SK-N-SH treated with all-trans-retinoic acid at 6 μM for 48 hours (cell line): ENCODE measurements at regions not wholly inside any gene's neighbourhood (a gene's known extent, or its start where the extent isn't known, plus 50 kb on each side); places are given as distances from the start of the nearest gene placed in this dataset.

Experiments
- CREB5 ChIP-seq: fragments of 250-450 bp; sonication (Bioruptor Pico); IDR thresholded peaks from 2 replicates; pipeline ENCODE4 v1.5.1; 2020; ENCODE audit warnings: low read depth, mild to moderate bottlenecking, moderate library complexity
- CSDC2 ChIP-seq: fragments of 250-450 bp; sonication (Bioruptor Pico); IDR thresholded peaks from 2 replicates; pipeline ENCODE4 v1.5.0; 2020; ENCODE audit warnings: mild to moderate bottlenecking, moderate library complexity
- GLIS3 ChIP-seq: fragments of 250-450 bp; sonication (Bioruptor Pico); IDR thresholded peaks from 2 replicates; pipeline ENCODE4 v1.5.0; 2020; ENCODE audit warnings: mild to moderate bottlenecking, moderate library complexity
- POU6F1 ChIP-seq: fragments of 250-450 bp; sonication (Bioruptor Pico); IDR thresholded peaks from 2 replicates; pipeline ENCODE4 v1.8.0; 2021; ENCODE audit warnings: low read depth, mild to moderate bottlenecking, moderate library complexity, borderline replicate concordance
- RARB ChIP-seq: fragments of 250-450 bp; sonication (Bioruptor Pico); IDR thresholded peaks from 2 replicates; pipeline ENCODE4 v1.8.0; 2021; ENCODE audit warnings: mild to moderate bottlenecking, moderate library complexity
- TCF4 ChIP-seq: fragments of 250-450 bp; sonication (Bioruptor Pico); IDR thresholded peaks from 2 replicates; pipeline ENCODE4 v1.8.0; 2021; ENCODE audit warnings: mild to moderate bottlenecking, moderate library complexity, borderline replicate concordance
- TOX ChIP-seq: fragments of 250-450 bp; sonication (Bioruptor Pico); IDR thresholded peaks from 2 replicates; pipeline ENCODE4 v1.8.0; 2021; ENCODE audit warnings: mild to moderate bottlenecking, moderate library complexity, borderline replicate concordance
- ZFP30 ChIP-seq: fragments of 450-650 bp; formaldehyde crosslinking; IDR thresholded peaks from 2 replicates; pipeline ENCODE4 v1.5.0; 2022; ENCODE audit warnings: mild to moderate bottlenecking, moderate library complexity
- ZNF8 ChIP-seq: fragments of 450-650 bp; formaldehyde crosslinking; IDR thresholded peaks from 2 replicates; pipeline ENCODE4 v1.5.0; 2020; ENCODE audit warnings: mild to moderate bottlenecking, moderate library complexity

GRCh38 chr2:8572712-8573233 lies 109.1 kb upstream of the ID2 start:
- TF ChIP-seq CREB5 (CRISPR knock-in tag) = no peak
- TF ChIP-seq ZFP30 (CRISPR knock-in tag) = no peak
- TF ChIP-seq CSDC2 (CRISPR knock-in tag) = no peak
- no peak for TF ChIP-seq TOX
- TF ChIP-seq ZNF8 = no peak
- TF ChIP-seq RARB (CRISPR knock-in tag) = no peak
- TF ChIP-seq POU6F1 (CRISPR knock-in tag) = no peak
- no peak for TF ChIP-seq TCF4 (CRISPR knock-in tag)
- no peak for TF ChIP-seq GLIS3 (CRISPR knock-in tag)
